GM19035 (cell line): ENCODE measurements at regions not wholly inside any gene's neighbourhood (a gene's known extent, or its start where the extent isn't known, plus 50 kb on each side); places are given as distances from the start of the nearest gene placed in this dataset.
"Not testable (repeated sequence)": the region's sequence is repeated elsewhere in the genome, so short reads cannot be mapped to it uniquely, and the experiment has no call there.

Experiments used
- ATAC-seq: cut with Tn5 transposase; IDR thresholded peaks from one replicate; pipeline ENCODE4 v1.9.1; 2021; ENCODE audit not compliant: unreplicated experiment

DNA sequence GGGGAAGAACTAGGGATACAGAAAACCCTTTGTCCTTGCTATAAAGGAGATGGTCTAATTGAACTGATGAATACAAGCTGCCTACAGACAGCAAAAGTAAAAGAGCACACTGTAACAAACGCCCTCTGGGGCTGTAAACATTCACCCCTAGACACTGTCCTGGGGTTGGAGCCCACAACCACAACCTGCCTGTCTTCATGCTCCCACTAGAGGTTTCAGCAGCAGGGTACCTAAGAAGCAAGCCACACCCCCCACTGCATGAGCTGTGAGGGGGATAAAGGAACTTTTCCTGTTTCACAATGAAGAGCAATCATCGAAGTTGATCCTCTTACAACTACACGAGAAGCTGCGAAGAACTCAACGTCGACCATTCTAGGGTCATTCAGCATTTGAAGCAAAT is 90.5 kb upstream of the LUZP2 start:
- ATAC-seq = no peak

DNA sequence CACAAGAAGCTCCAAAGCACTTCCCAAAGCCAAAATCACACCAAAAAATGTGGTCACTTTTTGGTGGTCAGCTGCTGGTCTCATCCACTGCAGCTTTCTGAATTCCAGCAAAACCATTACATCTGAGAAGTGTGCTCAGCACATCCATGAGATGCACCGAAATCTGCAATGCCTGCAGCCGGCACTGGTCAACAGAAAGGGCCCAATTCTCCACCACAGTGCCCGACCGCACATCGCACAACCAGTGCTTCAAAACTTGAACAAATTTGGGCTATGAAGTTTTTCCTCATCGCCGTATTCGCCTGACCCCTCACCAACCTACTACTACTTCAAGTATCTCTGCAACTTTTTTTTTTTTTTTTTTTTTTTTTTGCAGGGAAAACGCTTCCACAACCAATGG is 89.9 kb upstream of the LUZP2 start:
- no peak for ATAC-seq

DNA sequence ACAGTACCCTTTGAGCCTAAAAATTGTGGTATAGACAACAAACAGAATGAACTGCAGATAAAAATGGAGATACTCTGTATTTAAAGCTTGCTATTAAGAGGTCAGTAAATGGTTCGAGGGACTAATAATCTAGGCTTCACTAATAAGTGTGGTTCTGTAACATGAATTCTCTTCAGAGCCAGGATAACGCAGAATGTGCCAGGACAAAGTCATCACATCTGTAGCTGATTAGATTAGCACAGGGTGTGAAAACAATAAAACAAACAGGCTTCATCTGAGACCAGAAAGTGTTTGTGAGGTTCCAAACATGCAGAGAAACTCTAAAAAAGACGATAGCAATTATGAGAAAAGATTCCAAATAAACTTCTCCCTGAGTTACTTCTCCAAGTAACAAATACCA is 89.1 kb upstream of the LUZP2 start:
- no peak for ATAC-seq

DNA sequence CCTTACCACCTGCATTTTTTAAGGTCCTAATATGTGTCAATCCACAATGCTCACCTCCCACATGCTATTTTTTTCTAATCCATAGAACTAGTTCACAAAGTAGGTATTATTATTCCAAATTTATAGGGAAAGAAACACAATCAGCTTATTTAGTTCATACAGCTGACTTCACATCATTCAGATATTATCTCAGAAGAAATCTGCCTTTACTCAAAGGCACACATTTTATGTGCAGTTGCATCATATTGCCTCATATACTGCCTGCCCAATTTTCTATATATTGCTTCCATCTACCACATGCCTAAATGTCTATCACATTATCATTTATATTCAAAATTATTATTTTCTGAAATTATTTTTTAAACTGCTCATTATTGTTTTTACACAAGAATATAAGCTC is 88.7 kb upstream of the LUZP2 start:
- no peak for ATAC-seq

DNA sequence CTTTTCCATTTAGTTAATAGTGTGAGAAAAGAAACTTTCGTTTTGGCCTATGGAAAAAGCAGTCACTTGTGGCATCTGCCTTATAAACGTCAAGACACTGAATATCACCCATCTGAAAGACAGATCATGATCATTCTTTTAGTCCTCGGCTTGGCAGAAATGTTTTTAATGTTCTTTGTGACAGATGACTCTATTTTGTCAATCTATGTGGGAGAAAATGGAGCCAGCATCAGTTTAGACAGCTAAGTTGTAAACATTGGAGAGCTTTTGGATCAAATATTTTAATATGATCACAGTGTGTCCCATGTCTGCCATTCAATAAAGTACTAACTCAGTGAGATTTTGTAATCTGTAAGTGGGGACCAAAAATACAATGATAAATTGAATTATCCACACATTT is 85.1 kb upstream of the LUZP2 start:
- ATAC-seq = no peak

DNA sequence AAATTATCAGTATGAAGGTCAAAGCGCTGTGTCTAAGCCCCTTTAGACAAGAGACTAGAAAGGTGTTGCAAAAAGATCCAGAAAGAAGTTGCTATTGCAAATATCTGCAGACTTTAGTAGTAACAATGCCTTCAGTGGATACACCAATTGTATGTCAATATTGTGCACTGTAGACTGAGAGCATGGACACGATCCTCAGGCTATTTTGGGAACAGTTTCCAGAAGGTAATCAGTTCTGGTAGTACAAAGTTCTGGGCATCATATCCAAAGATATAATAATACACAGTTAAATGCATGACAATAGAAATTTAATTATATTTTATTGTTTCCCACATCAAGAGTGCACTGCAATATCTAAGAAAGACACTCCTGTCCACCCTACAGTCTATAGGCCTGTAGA is 84.1 kb upstream of the LUZP2 start:
- ATAC-seq = no peak

DNA sequence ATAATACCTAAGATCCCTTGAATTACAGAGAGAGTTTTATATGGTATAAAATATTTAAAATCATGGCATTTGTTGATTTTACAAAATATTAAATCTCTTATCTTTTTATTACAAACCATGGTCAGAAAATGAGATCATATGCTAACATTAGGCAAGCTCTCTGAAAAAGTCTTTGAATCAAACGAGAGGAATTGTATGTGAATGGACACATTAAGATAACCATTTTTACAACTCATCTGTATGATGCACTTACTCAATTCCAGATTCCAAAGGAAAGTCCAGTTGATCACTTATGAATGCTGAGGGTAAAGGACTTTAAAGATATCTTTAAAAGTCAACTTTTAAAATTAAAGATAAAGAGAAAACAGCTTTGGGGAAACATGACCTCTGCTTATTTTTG is 83.5 kb upstream of the LUZP2 start:
- no peak for ATAC-seq

DNA sequence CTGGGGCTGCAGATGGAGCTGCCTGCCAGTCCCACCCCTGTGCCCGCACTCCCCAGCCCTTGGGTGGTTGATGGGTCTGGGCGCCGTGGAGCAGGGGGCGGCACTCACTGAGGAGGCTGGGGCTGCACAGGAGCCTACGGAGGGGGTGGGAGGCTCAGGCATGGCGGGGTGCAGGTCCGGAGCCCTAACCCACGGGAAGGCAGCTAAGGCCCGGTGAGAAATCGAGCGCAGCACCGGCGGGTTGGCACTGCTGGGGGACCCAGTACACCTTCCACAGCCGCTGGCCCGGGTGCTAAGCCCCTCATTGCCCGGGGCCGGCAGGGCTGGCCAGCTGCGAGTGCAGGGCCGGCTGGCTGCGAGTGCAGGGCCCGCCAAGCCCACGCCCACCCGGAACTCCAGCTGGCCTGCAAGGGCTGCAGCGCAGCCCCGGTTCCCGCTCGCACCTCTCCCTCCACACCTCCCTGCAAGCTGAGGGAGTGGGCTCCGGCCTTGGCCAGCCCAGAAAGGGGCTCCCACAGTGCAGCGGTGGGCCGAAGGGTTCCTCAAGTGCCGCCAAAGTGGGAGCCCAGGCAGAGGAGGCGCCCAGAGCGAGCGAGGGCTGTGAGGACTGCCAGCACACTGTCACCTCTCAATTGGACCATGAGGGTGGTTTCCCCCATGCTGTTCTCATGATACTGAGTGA is 80.8 kb upstream of the LUZP2 start:
- not testable (repeated sequence) for ATAC-seq

DNA sequence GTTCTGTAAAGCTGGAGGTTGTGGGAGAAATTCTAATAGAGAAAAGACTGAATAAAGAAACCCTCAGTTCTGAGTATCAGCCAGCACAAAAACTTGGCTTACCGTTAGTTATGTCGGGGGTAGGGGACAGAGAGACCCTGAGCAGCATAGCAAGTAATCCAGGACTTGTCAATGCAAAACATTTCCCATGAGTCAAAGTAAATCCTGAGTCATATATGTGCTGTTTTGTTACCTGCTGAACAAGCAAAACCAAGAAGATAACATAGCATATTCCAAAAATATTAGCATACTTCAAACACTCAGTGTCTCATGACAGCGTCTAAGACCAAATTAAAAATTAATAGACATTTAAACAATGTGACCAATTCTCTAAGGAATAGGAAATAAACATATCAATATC is 75.1 kb upstream of the LUZP2 start:
- no peak for ATAC-seq

DNA sequence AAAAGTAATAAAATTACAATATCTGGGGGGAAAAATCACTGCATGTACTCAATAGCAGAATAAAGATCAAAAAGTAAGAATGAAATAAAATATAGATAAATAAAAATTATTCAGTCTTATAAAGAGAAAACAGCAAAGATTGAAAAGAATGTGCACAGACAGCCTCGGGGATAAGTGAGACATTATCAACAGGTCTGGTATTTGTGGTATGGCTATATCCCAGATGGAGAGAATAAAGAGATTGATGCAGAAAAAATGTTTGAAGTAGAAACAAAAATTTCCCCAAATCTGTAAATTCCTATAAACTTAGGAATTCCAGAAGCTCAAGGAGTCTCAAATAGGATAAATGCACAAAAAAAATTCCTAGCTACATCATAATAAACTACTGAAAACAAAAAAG is 74.5 kb upstream of the LUZP2 start:
- no peak for ATAC-seq

DNA sequence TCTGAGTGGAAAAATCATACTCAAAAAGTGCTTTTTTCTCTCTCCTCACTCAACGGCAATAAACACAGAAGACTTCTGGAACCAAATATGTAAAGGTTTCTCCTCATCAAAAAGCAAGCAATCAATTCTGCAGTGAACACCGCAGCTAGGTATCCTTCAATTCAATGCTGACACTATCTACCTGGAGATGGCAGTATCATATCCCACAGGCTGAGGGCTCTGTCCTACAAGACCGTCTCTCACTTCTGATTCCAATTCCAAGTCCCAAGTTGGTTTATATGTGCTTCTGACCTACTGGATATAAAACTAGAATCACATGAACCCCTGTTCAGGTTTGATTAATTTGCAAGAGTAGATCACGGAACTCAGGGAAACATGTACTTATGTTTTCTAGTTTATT is 59.7 kb upstream of the LUZP2 start:
- no peak for ATAC-seq
